Coronary artery (tissue), 2 donors: ENCODE measurements at regions not wholly inside any gene's neighbourhood (a gene's known extent, or its start where the extent isn't known, plus 50 kb on each side); places are given as distances from the start of the nearest gene placed in this dataset.

ENCODE experiments used
- DNase-seq: peaks from one replicate; pipeline ENCODE4 v3.0.0-alpha.2; 2017; ENCODE audit warnings: low spot score
- H3K27ac ChIP-seq, 2 donors: fragments of 200-600 bp; sonication (generic); one replicate each; pipeline ENCODE4 v1.5.1; 2016 to 2019
- H3K4me3 ChIP-seq: fragments of 200-600 bp; sonication (generic); 2 replicates; pipeline ENCODE4 v1.5.1; 2016; ENCODE audit warnings: mild to moderate bottlenecking, moderate library complexity
- TF ChIP-seq, protein P1 (sequence below): fragments of 200-600 bp; sonication (generic); IDR thresholded peaks from one replicate; pipeline ENCODE4 v1.5.1; 2019; ENCODE audit warnings: antibody characterized with exemption

DNA sequence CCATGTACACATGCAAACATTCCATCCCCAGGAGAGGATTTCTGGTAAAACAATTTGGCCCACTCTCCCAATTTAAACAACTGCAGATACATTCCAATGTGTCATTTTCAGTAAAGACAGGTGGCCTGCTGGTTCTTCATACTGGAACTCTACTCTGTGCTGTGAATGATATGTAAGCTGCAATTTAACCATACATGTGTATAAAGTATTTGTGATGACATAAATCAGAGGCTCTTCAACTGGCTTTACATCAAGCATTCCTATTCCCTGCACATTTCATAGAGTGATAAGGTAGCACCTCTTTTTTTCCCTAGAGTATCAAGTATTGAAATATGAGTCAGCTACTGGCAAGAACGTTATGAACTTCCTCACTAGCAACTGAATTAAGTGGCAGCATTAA is 649.5 kb upstream of the ADGRL2 start:
- Histone ChIP-seq H3K27ac (no peak overlapping the region), H3K4me3 (no peak overlapping the region)
- no peak for DNase-seq
- TF ChIP-seq, protein P1, sequence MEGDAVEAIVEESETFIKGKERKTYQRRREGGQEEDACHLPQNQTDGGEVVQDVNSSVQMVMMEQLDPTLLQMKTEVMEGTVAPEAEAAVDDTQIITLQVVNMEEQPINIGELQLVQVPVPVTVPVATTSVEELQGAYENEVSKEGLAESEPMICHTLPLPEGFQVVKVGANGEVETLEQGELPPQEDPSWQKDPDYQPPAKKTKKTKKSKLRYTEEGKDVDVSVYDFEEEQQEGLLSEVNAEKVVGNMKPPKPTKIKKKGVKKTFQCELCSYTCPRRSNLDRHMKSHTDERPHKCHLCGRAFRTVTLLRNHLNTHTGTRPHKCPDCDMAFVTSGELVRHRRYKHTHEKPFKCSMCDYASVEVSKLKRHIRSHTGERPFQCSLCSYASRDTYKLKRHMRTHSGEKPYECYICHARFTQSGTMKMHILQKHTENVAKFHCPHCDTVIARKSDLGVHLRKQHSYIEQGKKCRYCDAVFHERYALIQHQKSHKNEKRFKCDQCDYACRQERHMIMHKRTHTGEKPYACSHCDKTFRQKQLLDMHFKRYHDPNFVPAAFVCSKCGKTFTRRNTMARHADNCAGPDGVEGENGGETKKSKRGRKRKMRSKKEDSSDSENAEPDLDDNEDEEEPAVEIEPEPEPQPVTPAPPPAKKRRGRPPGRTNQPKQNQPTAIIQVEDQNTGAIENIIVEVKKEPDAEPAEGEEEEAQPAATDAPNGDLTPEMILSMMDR: no peak

- no peak overlapping the region for H3K4me3 ChIP-seq
- no peak for DNase-seq
- TF ChIP-seq, protein P1: no peak
Observed at GRCh38 chr1:81149649-81150325, 650.9 kb upstream of the ADGRL2 start.

GRCh38 chr1:81144240-81144825 is 656.4 kb upstream of the ADGRL2 start:
- TF ChIP-seq, protein P1: no peak
- DNase-seq: no peak
- Histone ChIP-seq H3K4me3 (no peak overlapping the region), H3K27ac (no peak overlapping the region)

More at GRCh38 chr1:81149649-81150325, 650.9 kb upstream of the ADGRL2 start:
- no peak overlapping the region for H3K27ac ChIP-seq

DNA sequence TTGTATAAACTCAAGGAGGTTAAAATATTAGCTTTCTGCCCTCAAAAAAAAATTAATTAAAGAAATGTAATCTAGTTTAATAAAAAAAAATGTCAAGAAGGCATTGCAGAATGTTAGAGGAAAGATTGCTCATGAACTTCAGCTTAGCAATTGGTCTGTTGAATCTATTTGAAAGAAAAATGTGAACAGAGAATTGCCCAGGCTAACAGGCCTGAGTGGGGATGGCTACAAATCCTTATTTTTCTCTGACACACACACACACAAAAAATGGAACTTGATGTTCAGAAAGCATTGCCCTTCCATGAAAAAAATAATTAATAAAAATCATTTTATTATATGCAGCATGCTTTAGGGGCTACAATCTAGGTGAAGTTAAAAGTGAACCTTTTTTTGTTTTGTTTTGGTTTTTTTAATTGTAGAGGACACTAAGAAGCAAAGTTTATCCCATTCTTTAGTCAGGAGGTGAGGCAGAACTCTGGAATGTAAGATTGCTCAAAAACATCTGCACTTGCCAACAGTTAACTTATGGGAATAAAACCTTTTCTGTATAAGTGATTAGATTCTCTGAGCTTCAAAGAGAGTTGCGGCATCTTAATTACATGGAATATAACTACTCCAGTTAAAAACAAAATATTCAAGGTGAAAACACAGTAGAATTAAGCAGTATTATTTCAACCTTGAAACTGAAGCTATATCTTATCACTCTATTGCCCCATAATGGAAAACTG is 658.5 kb upstream of the ADGRL2 start:
- no peak overlapping the region for H3K27ac ChIP-seq
- no peak overlapping the region for H3K4me3 ChIP-seq
- DNase-seq: no peak
- TF ChIP-seq, protein P1: no peak

DNA sequence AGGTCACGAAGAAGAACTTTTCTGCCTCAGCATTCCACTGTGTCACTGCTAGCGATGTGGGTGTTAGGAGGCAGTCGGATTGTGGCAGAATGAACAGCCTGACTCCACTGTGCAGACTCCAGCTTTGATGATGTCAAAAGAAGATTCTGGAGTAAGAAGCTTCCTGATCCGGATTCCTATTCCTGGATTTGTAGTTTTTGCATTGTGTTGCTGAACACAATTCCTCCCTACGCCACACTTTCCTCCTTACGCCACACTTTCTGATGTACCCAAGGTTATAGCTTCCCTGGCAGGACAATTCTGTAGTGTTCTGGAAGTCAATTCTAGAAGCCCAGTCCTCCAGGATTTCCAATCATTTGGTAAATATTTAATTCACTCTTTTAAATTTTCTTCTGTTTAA is 665.2 kb upstream of the ADGRL2 start:
- Histone ChIP-seq H3K27ac (no peak overlapping the region), H3K4me3 (no peak overlapping the region)
- DNase-seq: no peak
- TF ChIP-seq, protein P1: no peak

- H3K4me3 ChIP-seq: no peak overlapping the region
- no peak overlapping the region for H3K27ac ChIP-seq
- no peak for DNase-seq
- TF ChIP-seq, protein P1: no peak
Observed at GRCh38 chr1:81129776-81130175, 671.0 kb upstream of the ADGRL2 start.
